HFF-Myc (cell line): ENCODE measurements at regions not wholly inside any gene's neighbourhood (a gene's known extent, or its start where the extent isn't known, plus 50 kb on each side); places are given as distances from the start of the nearest gene placed in this dataset.

Source experiments
- DNase-seq: peaks from one replicate; pipeline ENCODE4 v3.0.0-alpha.2; 2011; ENCODE audit warnings: low read depth; ENCODE audit errors: extremely low read depth
- H3K4me3 ChIP-seq: replicated peaks from 2 replicates; pipeline ENCODE4 v1.5.1; 2011; ENCODE audit warnings: low read depth, mild to moderate bottlenecking, control low read depth, low read length
- CTCF ChIP-seq: IDR thresholded peaks from 2 replicates; pipeline ENCODE4 v1.5.1; 2012; ENCODE audit warnings: mild to moderate bottlenecking, low read depth, low read length, control low read depth; ENCODE audit errors: missing control alignments

GRCh38 chr5:110996742-110997141 lies 74.8 kb upstream of the TSLP start:
- H3K4me3 ChIP-seq, result no peak overlapping the region
- TF ChIP-seq CTCF, result no peak

GRCh38 chr5:111002036-111002435 lies 69.5 kb upstream of the TSLP start:
- no peak overlapping the region for H3K4me3 ChIP-seq
- no peak for DNase-seq
- no peak for TF ChIP-seq CTCF

More at GRCh38 chr5:110996742-110997141, 74.8 kb upstream of the TSLP start:
- no peak for DNase-seq

GRCh38 chr5:111003623-111004022 lies 67.9 kb upstream of the TSLP start:
- no peak for DNase-seq
- H3K4me3 ChIP-seq, result no peak overlapping the region
- TF ChIP-seq CTCF, result no peak

- H3K4me3 ChIP-seq, result no peak overlapping the region
- no peak for TF ChIP-seq CTCF
- no peak for DNase-seq
Observed at GRCh38 chr5:111004291-111004690, 67.2 kb upstream of the TSLP start.

- no peak for DNase-seq
- no peak overlapping the region for H3K4me3 ChIP-seq
- no peak for TF ChIP-seq CTCF
Observed at GRCh38 chr5:111010783-111011182, 60.7 kb upstream of the TSLP start.

- no peak for TF ChIP-seq CTCF
- DNase-seq, result no peak
- H3K4me3 ChIP-seq, result no peak overlapping the region
Observed at GRCh38 chr5:111013011-111013410, 58.5 kb upstream of the TSLP start.

GRCh38 chr5:111016801-111017200 lies 54.7 kb upstream of the TSLP start:
- DNase-seq, result no peak
- H3K4me3 ChIP-seq, result no peak overlapping the region
- no peak for TF ChIP-seq CTCF
